AG04449 (cell line): ENCODE measurements at regions not wholly inside any gene's neighbourhood (a gene's known extent, or its start where the extent isn't known, plus 50 kb on each side); places are given as distances from the start of the nearest gene placed in this dataset.

ENCODE experiments used
- CTCF ChIA-PET: fragments of 350-600 bp; formaldehyde crosslinking; extraction: SDS; loops from one replicate; lab custom pipeline; 2021; ENCODE audit warnings: antibody characterized with exemption; lab: Yijun Ruan, JAX
- POLR2A ChIA-PET: fragments of 400-600, 350-600 bp; formaldehyde crosslinking; extraction: SDS; loops from one replicate; lab custom pipeline; 2020; ENCODE audit warnings: antibody characterized with exemption, inconsistent platforms; lab: Yijun Ruan, JAX
- DNase-seq: peaks from one replicate; pipeline ENCODE4 v3.0.0-alpha.2; 2010; ENCODE audit warnings: low read depth, low spot score
- H3K4me3 ChIP-seq: 2 replicates; pipeline ENCODE4 v1.5.1; 2011; ENCODE audit warnings: low read depth, mild to moderate bottlenecking, control low read depth, low read length
- CTCF ChIP-seq: IDR thresholded peaks from one replicate; pipeline ENCODE4 v1.5.1; 2011; ENCODE audit warnings: mild to moderate bottlenecking, moderate library complexity, low read length, control low read depth, inconsistent platforms; ENCODE audit not compliant: insufficient read depth; ENCODE audit errors: missing control alignments

GRCh38 chr4:179398414-179398813 lies 1956.2 kb upstream of the AGA start:
- H3K4me3 ChIP-seq: no peak overlapping the region
- CTCF ChIA-PET: no interaction called here
- TF ChIP-seq CTCF: no peak
- no peak for DNase-seq
- POLR2A ChIA-PET: no interaction called here

- POLR2A ChIA-PET: no interaction called here
- no peak for DNase-seq
- CTCF ChIA-PET: no interaction called here
- no peak overlapping the region for H3K4me3 ChIP-seq
- no peak for TF ChIP-seq CTCF
Observed at GRCh38 chr4:179399054-179399782, 1957.0 kb upstream of the AGA start.

GRCh38 chr4:179415037-179415846 lies 1973.0 kb upstream of the AGA start:
- CTCF ChIA-PET: no interaction called here
- no peak for TF ChIP-seq CTCF
- POLR2A ChIA-PET: no interaction called here
- H3K4me3 ChIP-seq: no peak overlapping the region
- no peak for DNase-seq

- ChIA-PET CTCF (no interaction called here), POLR2A (no interaction called here)
- TF ChIP-seq CTCF: no peak
- no peak for DNase-seq
- H3K4me3 ChIP-seq: no peak overlapping the region
Observed at GRCh38 chr4:179415847-179416223, 1973.6 kb upstream of the AGA start.

GRCh38 chr4:179417357-179417756 lies 1975.1 kb upstream of the AGA start:
- CTCF ChIA-PET: no interaction called here
- POLR2A ChIA-PET: no interaction called here
- no peak overlapping the region for H3K4me3 ChIP-seq
- no peak for TF ChIP-seq CTCF
- no peak for DNase-seq

- TF ChIP-seq CTCF: no peak
- no peak for DNase-seq
- POLR2A ChIA-PET: no interaction called here
Observed at GRCh38 chr4:179437962-179438361, 1995.7 kb upstream of the AGA start.

More at GRCh38 chr4:179437962-179438361, 1995.7 kb upstream of the AGA start:
- H3K4me3 ChIP-seq: no peak overlapping the region
- CTCF ChIA-PET: no interaction called here
